ENCODE measurements at regions not wholly inside any gene's neighbourhood (a gene's known extent, or its start where the extent isn't known, plus 50 kb on each side); places are given as distances from the start of the nearest gene placed in this dataset.

- Histone ChIP-seq H3K4me3 (ENCODE audit: low read length) (no peak overlapping the region), H3K27ac (ENCODE audit: low read length) (no peak overlapping the region), H3K36me3 (ENCODE audit: control insufficient read depth, insufficient read depth, low read length) (no peaks in the 10 kb centered on the region), H3K27me3 (ENCODE audit: control insufficient read depth, insufficient read depth, low read length) (no peaks in the 10 kb centered on the region), H3K4me1 (ENCODE audit: control insufficient read depth, insufficient read depth, low read length) (peaks cover 3% of the 10 kb centered on the region), H3K9me3 (ENCODE audit: control insufficient read depth, insufficient read depth, low read length) (peaks cover 4% of the 10 kb centered on the region)
- no peak for ATAC-seq
- H3K27me3 Mint-ChIP-seq (ENCODE audit: low read depth in 2 of 2), result peaks cover 4 to 7% of the 10 kb centered on the region in 2 donors
- H3K4me3 Mint-ChIP-seq, result no peak overlapping the region
- TF ChIP-seq CTCF (IDR thresholded peaks at IDR 0.05), result no peak
- DNase-seq, result no peak
- WGBS (ENCODE audit: insufficient coverage), result 84% methylated on average over 7 of the region's 7 CpGs
- peaks cover 2 to 3% of the 10 kb centered on the region in 2 donors for H3K9me3 Mint-ChIP-seq
- H3K36me3 Mint-ChIP-seq, result no peaks in the 10 kb centered on the region
- no peaks in the 10 kb centered on the region for H3K4me1 Mint-ChIP-seq
- intact Hi-C loops (cut with micrococcal nuclease), result no loop called here
- H3K27ac Mint-ChIP-seq, result no peak overlapping the region
Observed at GRCh38 chr1:2943686-2944260, 77.5 kb upstream of the ACTRT2 start.

GRCh38 chr1:2944705-2945104, 76.6 kb upstream of the ACTRT2 start:
- DNase-seq, result no peak
- H3K9me3 Mint-ChIP-seq, result peaks cover 2 to 3% of the 10 kb centered on the region in 2 donors

GRCh38 chr1:2945821-2946231, 75.4 kb upstream of the ACTRT2 start:
- Histone ChIP-seq H3K9me3 (ENCODE audit: control insufficient read depth, insufficient read depth, low read length) (peaks cover 4% of the 10 kb centered on the region), H3K27me3 (ENCODE audit: control insufficient read depth, insufficient read depth, low read length) (no peaks in the 10 kb centered on the region), H3K4me3 (ENCODE audit: low read length) (no peak overlapping the region), H3K27ac (ENCODE audit: low read length) (no peak overlapping the region), H3K4me1 (ENCODE audit: control insufficient read depth, insufficient read depth, low read length) (peaks cover 3% of the 10 kb centered on the region), H3K36me3 (ENCODE audit: control insufficient read depth, insufficient read depth, low read length) (no peaks in the 10 kb centered on the region)
- intact Hi-C loops (cut with micrococcal nuclease), result no loop called here
- H3K4me1 Mint-ChIP-seq, result no peaks in the 10 kb centered on the region
- no peak for TF ChIP-seq CTCF (IDR thresholded peaks at IDR 0.05)
- ATAC-seq (no peak), DNase-seq (no peak)
- H3K36me3 Mint-ChIP-seq, result no peaks in the 10 kb centered on the region
- H3K27ac Mint-ChIP-seq, result no peak overlapping the region
- no peak overlapping the region for H3K4me3 Mint-ChIP-seq
- peaks cover 4 to 7% of the 10 kb centered on the region in 2 donors for H3K27me3 Mint-ChIP-seq (ENCODE audit: low read depth in 2 of 2)
- 88% methylated on average over 13 of the region's 13 CpGs for WGBS (ENCODE audit: insufficient coverage)
- peaks cover 2 to 3% of the 10 kb centered on the region in 2 donors for H3K9me3 Mint-ChIP-seq

More at GRCh38 chr1:2944705-2945104, 76.6 kb upstream of the ACTRT2 start:
- no peak for TF ChIP-seq CTCF (IDR thresholded peaks at IDR 0.05)
- Histone ChIP-seq H3K4me1 (ENCODE audit: control insufficient read depth, insufficient read depth, low read length) (peaks cover 3% of the 10 kb centered on the region), H3K9me3 (ENCODE audit: control insufficient read depth, insufficient read depth, low read length) (peaks cover 4% of the 10 kb centered on the region), H3K27me3 (ENCODE audit: control insufficient read depth, insufficient read depth, low read length) (no peaks in the 10 kb centered on the region), H3K27ac (ENCODE audit: low read length) (no peak overlapping the region), H3K4me3 (ENCODE audit: low read length) (no peak overlapping the region), H3K36me3 (ENCODE audit: control insufficient read depth, insufficient read depth, low read length) (no peaks in the 10 kb centered on the region)
- peak in 1 of 3 donors; percentile 21 for ATAC-seq
- WGBS (ENCODE audit: insufficient coverage), result 76% methylated on average over 4 of the region's 4 CpGs
- H3K36me3 Mint-ChIP-seq, result no peaks in the 10 kb centered on the region
- no peak overlapping the region for H3K4me3 Mint-ChIP-seq
- no peaks in the 10 kb centered on the region for H3K4me1 Mint-ChIP-seq
- H3K27ac Mint-ChIP-seq, result no peak overlapping the region
- intact Hi-C loops (cut with micrococcal nuclease), result no loop called here
- peaks cover 4 to 7% of the 10 kb centered on the region in 2 donors for H3K27me3 Mint-ChIP-seq (ENCODE audit: low read depth in 2 of 2)

- TF ChIP-seq CTCF (IDR thresholded peaks at IDR 0.05), result no peak
- Mint-ChIP-seq H3K27me3 (ENCODE audit: low read depth in 2 of 2) (peaks cover 3 to 4% of the 10 kb centered on the region in 2 donors), H3K36me3 (no peaks in the 10 kb centered on the region), H3K9me3 (peaks cover 2 to 3% of the 10 kb centered on the region in 2 donors), H3K4me1 (no peaks in the 10 kb centered on the region), H3K27ac (no peak overlapping the region), H3K4me3 (no peak overlapping the region)
- Histone ChIP-seq H3K27me3 (ENCODE audit: control insufficient read depth, insufficient read depth, low read length) (no peaks in the 10 kb centered on the region), H3K4me3 (ENCODE audit: low read length) (no peak overlapping the region), H3K9me3 (ENCODE audit: control insufficient read depth, insufficient read depth, low read length) (peaks cover 4% of the 10 kb centered on the region), H3K36me3 (ENCODE audit: control insufficient read depth, insufficient read depth, low read length) (no peaks in the 10 kb centered on the region), H3K4me1 (ENCODE audit: control insufficient read depth, insufficient read depth, low read length) (peaks cover 3% of the 10 kb centered on the region), H3K27ac (ENCODE audit: low read length) (no peak overlapping the region)
- DNase-seq (no peak), ATAC-seq (no peak)
- intact Hi-C loops (cut with micrococcal nuclease), result no loop called here
- WGBS (ENCODE audit: insufficient coverage), result 93% methylated on average over 16 of the region's 16 CpGs
Observed at GRCh38 chr1:2946291-2946690, 75.0 kb upstream of the ACTRT2 start.

All from natural killer cell (primary cell).